HEK293 (cell line): ENCODE measurements at regions not wholly inside any gene's neighbourhood (a gene's known extent, or its start where the extent isn't known, plus 50 kb on each side); places are given as distances from the start of the nearest gene placed in this dataset.

ENCODE experiments used
- BCL11A ChIP-seq: fragments of 450-650 bp; formaldehyde crosslinking; IDR thresholded peaks from 2 replicates; pipeline ENCODE4 v1.5.1; 2016; ENCODE audit warnings: low read depth, missing biosample characterization, missing genetic modification characterization
- HOXC10 ChIP-seq: sonication (generic); formaldehyde crosslinking; IDR thresholded peaks from 2 replicates; pipeline ENCODE4 v1.8.1; 2023; ENCODE audit warnings: mild to moderate bottlenecking, missing genetic modification reagents
- KLF16 ChIP-seq: fragments of 450-650 bp; formaldehyde crosslinking; IDR thresholded peaks from 2 replicates; pipeline ENCODE4 v1.5.1; 2017; ENCODE audit warnings: missing biosample characterization, missing genetic modification characterization
- MYNN ChIP-seq: fragments of 450-650 bp; formaldehyde crosslinking; IDR thresholded peaks from 2 replicates; pipeline ENCODE4 v1.5.1; 2016; ENCODE audit warnings: missing biosample characterization, missing genetic modification characterization, borderline replicate concordance
- PRDM1 ChIP-seq: fragments of 450-650 bp; formaldehyde crosslinking; IDR thresholded peaks from 2 replicates; pipeline ENCODE4; 2016; ENCODE audit warnings: missing biosample characterization, missing genetic modification characterization
- SP3 ChIP-seq: fragments of 450-650 bp; formaldehyde crosslinking; IDR thresholded peaks from 2 replicates; pipeline ENCODE4 v1.5.1; 2016; ENCODE audit warnings: missing biosample characterization, missing genetic modification characterization
- SP7 ChIP-seq: fragments of 450-650 bp; formaldehyde crosslinking; IDR thresholded peaks from 2 replicates; pipeline ENCODE4 v1.5.1; 2016; ENCODE audit warnings: missing biosample characterization, missing genetic modification characterization
- YY2 ChIP-seq: fragments of 450-650 bp; formaldehyde crosslinking; IDR thresholded peaks from 2 replicates; pipeline ENCODE4 v1.5.1; 2016; ENCODE audit warnings: missing biosample characterization, missing genetic modification characterization
- ZBTB21 ChIP-seq: fragments of 450-650 bp; formaldehyde crosslinking; IDR thresholded peaks from 2 replicates; pipeline ENCODE4 v1.5.1; 2017; ENCODE audit warnings: missing biosample characterization, missing genetic modification characterization
- ZEB2 ChIP-seq: fragments of 450-650 bp; formaldehyde crosslinking; IDR thresholded peaks from 2 replicates; pipeline ENCODE4 v1.5.1; 2016; ENCODE audit warnings: missing biosample characterization, missing genetic modification characterization
- ZFP37 ChIP-seq: fragments of 450-650 bp; formaldehyde crosslinking; IDR thresholded peaks from 2 replicates; pipeline ENCODE4 v1.5.1; 2016; ENCODE audit warnings: missing biosample characterization, missing genetic modification characterization
- ZFP41 ChIP-seq: fragments of 450-650 bp; formaldehyde crosslinking; IDR thresholded peaks from 2 replicates; pipeline ENCODE4 v1.5.1; 2016; ENCODE audit warnings: missing biosample characterization, missing genetic modification characterization, borderline replicate concordance
- ZNF114 ChIP-seq: fragments of 450-650 bp; formaldehyde crosslinking; IDR thresholded peaks from 2 replicates; pipeline ENCODE4 v1.5.0; 2017; ENCODE audit warnings: missing biosample characterization, missing genetic modification characterization
- ZNF140 ChIP-seq: fragments of 450-650 bp; formaldehyde crosslinking; IDR thresholded peaks from 2 replicates; pipeline ENCODE4 v1.5.1; 2016; ENCODE audit warnings: missing biosample characterization, missing genetic modification characterization
- ZNF146 ChIP-seq: fragments of 450-650 bp; formaldehyde crosslinking; IDR thresholded peaks from 2 replicates; pipeline ENCODE4 v1.5.1; 2016; ENCODE audit warnings: missing biosample characterization, missing genetic modification characterization
- ZNF2 ChIP-seq: fragments of 450-650 bp; formaldehyde crosslinking; IDR thresholded peaks from 2 replicates; pipeline ENCODE4 v1.5.1; 2016; ENCODE audit warnings: missing biosample characterization, missing genetic modification characterization
- ZNF266 ChIP-seq: fragments of 450-650 bp; formaldehyde crosslinking; IDR thresholded peaks from 2 replicates; pipeline ENCODE4 v1.5.1; 2016; ENCODE audit warnings: missing biosample characterization, missing genetic modification characterization, low read depth
- ZNF292 ChIP-seq: fragments of 450-650 bp; formaldehyde crosslinking; IDR thresholded peaks from 2 replicates; pipeline ENCODE4 v1.5.1; 2016; ENCODE audit warnings: low read depth, missing biosample characterization, missing genetic modification characterization, borderline replicate concordance
- ZNF510 ChIP-seq: fragments of 450-650 bp; formaldehyde crosslinking; IDR thresholded peaks from 2 replicates; pipeline ENCODE4 v1.5.1; 2018; ENCODE audit warnings: mild to moderate bottlenecking, missing genetic modification characterization, missing biosample characterization; ENCODE audit not compliant: insufficient replicate concordance
- ZNF529 ChIP-seq: fragments of 450-650 bp; formaldehyde crosslinking; IDR thresholded peaks from 2 replicates; pipeline ENCODE4 v1.5.1; 2017; ENCODE audit warnings: missing genetic modification characterization, missing biosample characterization; ENCODE audit not compliant: insufficient replicate concordance
- ZNF660 ChIP-seq: fragments of 450-650 bp; IDR thresholded peaks from 2 replicates; pipeline ENCODE4 v1.5.1; 2018; ENCODE audit warnings: missing biosample characterization, mild to moderate bottlenecking, missing genetic modification characterization
- ZNF701 ChIP-seq: fragments of 450-650 bp; formaldehyde crosslinking; IDR thresholded peaks from 2 replicates; pipeline ENCODE4 v1.5.1; 2016; ENCODE audit warnings: missing biosample characterization, missing genetic modification characterization
- ZNF776 ChIP-seq: fragments of 450-650 bp; formaldehyde crosslinking; IDR thresholded peaks from 2 replicates; pipeline ENCODE4 v1.5.0; 2017; ENCODE audit warnings: missing biosample characterization, missing genetic modification characterization, borderline replicate concordance
- ZNF785 ChIP-seq: fragments of 450-650 bp; formaldehyde crosslinking; IDR thresholded peaks from 2 replicates; pipeline ENCODE4 v1.5.1; 2016; ENCODE audit warnings: missing biosample characterization, missing genetic modification characterization
- ZNF792 ChIP-seq: fragments of 450-650 bp; formaldehyde crosslinking; IDR thresholded peaks from 2 replicates; pipeline ENCODE4 v1.5.1; 2016; ENCODE audit warnings: missing biosample characterization, missing genetic modification characterization
- TF ChIP-seq, protein P1 (sequence below): fragments of 450-650 bp; formaldehyde crosslinking; IDR thresholded peaks from 2 replicates; pipeline ENCODE4 v1.5.1; 2016; ENCODE audit warnings: missing biosample characterization, missing genetic modification characterization, low read depth
- TF ChIP-seq, protein P2 (sequence below): fragments of 450-650 bp; formaldehyde crosslinking; IDR thresholded peaks from 2 replicates; pipeline ENCODE4 v1.5.1; 2017; ENCODE audit warnings: missing biosample characterization, missing genetic modification characterization
- TF ChIP-seq, protein P3 (sequence below): fragments of 450-650 bp; formaldehyde crosslinking; IDR thresholded peaks from 2 replicates; pipeline ENCODE4 v1.5.1; 2016; ENCODE audit warnings: missing biosample characterization, missing genetic modification characterization
- TF ChIP-seq, protein P4 (sequence below): fragments of 450-650 bp; formaldehyde crosslinking; IDR thresholded peaks from 2 replicates; pipeline ENCODE4 v1.5.1; 2016; ENCODE audit warnings: missing biosample characterization, missing genetic modification characterization
- TF ChIP-seq, protein P5 (sequence below): fragments of 450-650 bp; formaldehyde crosslinking; IDR thresholded peaks from 2 replicates; pipeline ENCODE4 v1.5.1; 2016; ENCODE audit warnings: missing biosample characterization, missing genetic modification characterization
- TF ChIP-seq, protein P6 (sequence below): fragments of 450-650 bp; formaldehyde crosslinking; IDR thresholded peaks from 2 replicates; pipeline ENCODE4 v1.5.1; 2016; ENCODE audit warnings: missing biosample characterization, missing genetic modification characterization
- TF ChIP-seq, protein P7 (sequence below): fragments of 450-650 bp; formaldehyde crosslinking; IDR thresholded peaks from 2 replicates; pipeline ENCODE4 v1.5.1; 2016; ENCODE audit warnings: missing biosample characterization, missing genetic modification characterization

DNA sequence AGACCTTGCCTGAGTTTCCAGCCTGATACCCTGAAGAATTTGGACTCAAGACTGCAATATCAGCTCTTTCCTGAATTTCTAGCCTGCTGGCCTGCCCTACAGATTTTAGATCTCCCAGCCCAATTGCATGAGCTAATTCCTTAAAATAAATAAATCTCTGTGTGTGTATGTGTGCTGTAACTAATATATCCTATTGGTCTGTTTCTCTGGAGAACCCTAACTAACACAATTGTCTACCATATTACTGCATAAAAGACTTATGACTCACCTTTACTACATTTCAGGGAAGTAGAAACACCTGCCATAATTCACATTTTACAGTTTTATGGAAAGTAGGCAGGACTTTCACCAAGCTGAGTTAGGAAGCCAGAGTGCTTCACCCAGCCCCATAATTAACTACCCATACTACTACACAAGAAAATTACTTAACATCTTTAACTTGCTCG is 90.7 kb upstream of the BEND6 start (continued):
- TF ChIP-seq, protein P1, sequence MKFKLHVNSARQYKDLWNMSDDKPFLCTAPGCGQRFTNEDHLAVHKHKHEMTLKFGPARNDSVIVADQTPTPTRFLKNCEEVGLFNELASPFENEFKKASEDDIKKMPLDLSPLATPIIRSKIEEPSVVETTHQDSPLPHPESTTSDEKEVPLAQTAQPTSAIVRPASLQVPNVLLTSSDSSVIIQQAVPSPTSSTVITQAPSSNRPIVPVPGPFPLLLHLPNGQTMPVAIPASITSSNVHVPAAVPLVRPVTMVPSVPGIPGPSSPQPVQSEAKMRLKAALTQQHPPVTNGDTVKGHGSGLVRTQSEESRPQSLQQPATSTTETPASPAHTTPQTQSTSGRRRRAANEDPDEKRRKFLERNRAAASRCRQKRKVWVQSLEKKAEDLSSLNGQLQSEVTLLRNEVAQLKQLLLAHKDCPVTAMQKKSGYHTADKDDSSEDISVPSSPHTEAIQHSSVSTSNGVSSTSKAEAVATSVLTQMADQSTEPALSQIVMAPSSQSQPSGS (tag by site-specific recombination), result no peak
- TF ChIP-seq MYNN (tag by site-specific recombination) (no peak), ZNF792 (tag by site-specific recombination) (no peak), SP7 (tag by site-specific recombination) (peak; percentile 95), ZNF266 (tag by site-specific recombination) (no peak), ZBTB21 (tag by site-specific recombination) (no peak), ZNF292 (no peak), ZEB2 (peak; percentile 32; the same call in 1 of the 2 replicates), HOXC10 (CRISPR knock-in tag) (no peak), ZNF776 (tag by site-specific recombination) (no peak), ZNF510 (tag by site-specific recombination) (no peak), SP3 (tag by site-specific recombination) (0 out of 2 replicates have a peak, but pooled peaks have one; percentile 21), ZFP41 (tag by site-specific recombination) (no peak), PRDM1 (tag by site-specific recombination) (peak; percentile 47; the same call in 1 of the 2 replicates), BCL11A (tag by site-specific recombination) (peak; percentile 38; the same call in 1 of the 2 replicates), ZNF146 (tag by site-specific recombination) (no peak), ZNF140 (no peak), YY2 (tag by site-specific recombination) (no peak), ZFP37 (tag by site-specific recombination) (no peak), ZNF114 (tag by site-specific recombination) (no peak), ZNF660 (tag by site-specific recombination) (no peak), ZNF701 (no peak), KLF16 (tag by site-specific recombination) (no peak), ZNF2 (tag by site-specific recombination) (no peak), ZNF529 (tag by site-specific recombination) (no peak), ZNF785 (tag by site-specific recombination) (no peak)
- TF ChIP-seq, protein P2, sequence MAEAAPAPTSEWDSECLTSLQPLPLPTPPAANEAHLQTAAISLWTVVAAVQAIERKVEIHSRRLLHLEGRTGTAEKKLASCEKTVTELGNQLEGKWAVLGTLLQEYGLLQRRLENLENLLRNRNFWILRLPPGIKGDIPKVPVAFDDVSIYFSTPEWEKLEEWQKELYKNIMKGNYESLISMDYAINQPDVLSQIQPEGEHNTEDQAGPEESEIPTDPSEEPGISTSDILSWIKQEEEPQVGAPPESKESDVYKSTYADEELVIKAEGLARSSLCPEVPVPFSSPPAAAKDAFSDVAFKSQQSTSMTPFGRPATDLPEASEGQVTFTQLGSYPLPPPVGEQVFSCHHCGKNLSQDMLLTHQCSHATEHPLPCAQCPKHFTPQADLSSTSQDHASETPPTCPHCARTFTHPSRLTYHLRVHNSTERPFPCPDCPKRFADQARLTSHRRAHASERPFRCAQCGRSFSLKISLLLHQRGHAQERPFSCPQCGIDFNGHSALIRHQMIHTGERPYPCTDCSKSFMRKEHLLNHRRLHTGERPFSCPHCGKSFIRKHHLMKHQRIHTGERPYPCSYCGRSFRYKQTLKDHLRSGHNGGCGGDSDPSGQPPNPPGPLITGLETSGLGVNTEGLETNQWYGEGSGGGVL (tag by site-specific recombination), result 0 out of 2 replicates have a peak, but pooled peaks have one; percentile 10
- TF ChIP-seq, protein P3, sequence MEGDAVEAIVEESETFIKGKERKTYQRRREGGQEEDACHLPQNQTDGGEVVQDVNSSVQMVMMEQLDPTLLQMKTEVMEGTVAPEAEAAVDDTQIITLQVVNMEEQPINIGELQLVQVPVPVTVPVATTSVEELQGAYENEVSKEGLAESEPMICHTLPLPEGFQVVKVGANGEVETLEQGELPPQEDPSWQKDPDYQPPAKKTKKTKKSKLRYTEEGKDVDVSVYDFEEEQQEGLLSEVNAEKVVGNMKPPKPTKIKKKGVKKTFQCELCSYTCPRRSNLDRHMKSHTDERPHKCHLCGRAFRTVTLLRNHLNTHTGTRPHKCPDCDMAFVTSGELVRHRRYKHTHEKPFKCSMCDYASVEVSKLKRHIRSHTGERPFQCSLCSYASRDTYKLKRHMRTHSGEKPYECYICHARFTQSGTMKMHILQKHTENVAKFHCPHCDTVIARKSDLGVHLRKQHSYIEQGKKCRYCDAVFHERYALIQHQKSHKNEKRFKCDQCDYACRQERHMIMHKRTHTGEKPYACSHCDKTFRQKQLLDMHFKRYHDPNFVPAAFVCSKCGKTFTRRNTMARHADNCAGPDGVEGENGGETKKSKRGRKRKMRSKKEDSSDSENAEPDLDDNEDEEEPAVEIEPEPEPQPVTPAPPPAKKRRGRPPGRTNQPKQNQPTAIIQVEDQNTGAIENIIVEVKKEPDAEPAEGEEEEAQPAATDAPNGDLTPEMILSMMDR (tag by site-specific recombination), result no peak
- TF ChIP-seq, protein P4, sequence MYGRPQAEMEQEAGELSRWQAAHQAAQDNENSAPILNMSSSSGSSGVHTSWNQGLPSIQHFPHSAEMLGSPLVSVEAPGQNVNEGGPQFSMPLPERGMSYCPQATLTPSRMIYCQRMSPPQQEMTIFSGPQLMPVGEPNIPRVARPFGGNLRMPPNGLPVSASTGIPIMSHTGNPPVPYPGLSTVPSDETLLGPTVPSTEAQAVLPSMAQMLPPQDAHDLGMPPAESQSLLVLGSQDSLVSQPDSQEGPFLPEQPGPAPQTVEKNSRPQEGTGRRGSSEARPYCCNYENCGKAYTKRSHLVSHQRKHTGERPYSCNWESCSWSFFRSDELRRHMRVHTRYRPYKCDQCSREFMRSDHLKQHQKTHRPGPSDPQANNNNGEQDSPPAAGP (tag by site-specific recombination), result peak; percentile 88
- TF ChIP-seq, protein P5, sequence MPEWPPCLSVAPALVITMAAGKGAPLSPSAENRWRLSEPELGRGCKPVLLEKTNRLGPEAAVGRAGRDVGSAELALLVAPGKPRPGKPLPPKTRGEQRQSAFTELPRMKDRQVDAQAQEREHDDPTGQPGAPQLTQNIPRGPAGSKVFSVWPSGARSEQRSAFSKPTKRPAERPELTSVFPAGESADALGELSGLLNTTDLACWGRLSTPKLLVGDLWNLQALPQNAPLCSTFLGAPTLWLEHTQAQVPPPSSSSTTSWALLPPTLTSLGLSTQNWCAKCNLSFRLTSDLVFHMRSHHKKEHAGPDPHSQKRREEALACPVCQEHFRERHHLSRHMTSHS (tag by site-specific recombination), result no peak
- TF ChIP-seq, protein P6, sequence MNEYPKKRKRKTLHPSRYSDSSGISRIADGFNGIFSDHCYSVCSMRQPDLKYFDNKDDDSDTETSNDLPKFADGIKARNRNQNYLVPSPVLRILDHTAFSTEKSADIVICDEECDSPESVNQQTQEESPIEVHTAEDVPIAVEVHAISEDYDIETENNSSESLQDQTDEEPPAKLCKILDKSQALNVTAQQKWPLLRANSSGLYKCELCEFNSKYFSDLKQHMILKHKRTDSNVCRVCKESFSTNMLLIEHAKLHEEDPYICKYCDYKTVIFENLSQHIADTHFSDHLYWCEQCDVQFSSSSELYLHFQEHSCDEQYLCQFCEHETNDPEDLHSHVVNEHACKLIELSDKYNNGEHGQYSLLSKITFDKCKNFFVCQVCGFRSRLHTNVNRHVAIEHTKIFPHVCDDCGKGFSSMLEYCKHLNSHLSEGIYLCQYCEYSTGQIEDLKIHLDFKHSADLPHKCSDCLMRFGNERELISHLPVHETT, result peak; percentile 46; the same call in 1 of the 2 replicates
- TF ChIP-seq, protein P7, sequence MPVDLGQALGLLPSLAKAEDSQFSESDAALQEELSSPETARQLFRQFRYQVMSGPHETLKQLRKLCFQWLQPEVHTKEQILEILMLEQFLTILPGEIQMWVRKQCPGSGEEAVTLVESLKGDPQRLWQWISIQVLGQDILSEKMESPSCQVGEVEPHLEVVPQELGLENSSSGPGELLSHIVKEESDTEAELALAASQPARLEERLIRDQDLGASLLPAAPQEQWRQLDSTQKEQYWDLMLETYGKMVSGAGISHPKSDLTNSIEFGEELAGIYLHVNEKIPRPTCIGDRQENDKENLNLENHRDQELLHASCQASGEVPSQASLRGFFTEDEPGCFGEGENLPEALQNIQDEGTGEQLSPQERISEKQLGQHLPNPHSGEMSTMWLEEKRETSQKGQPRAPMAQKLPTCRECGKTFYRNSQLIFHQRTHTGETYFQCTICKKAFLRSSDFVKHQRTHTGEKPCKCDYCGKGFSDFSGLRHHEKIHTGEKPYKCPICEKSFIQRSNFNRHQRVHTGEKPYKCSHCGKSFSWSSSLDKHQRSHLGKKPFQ (tag by site-specific recombination), result no peak
